ENCODE measurements at regions not wholly inside any gene's neighbourhood (a gene's known extent, or its start where the extent isn't known, plus 50 kb on each side); places are given as distances from the start of the nearest gene placed in this dataset.

GRCh38 chr4:92184566-92184965 is 119.2 kb upstream of the GRID2 start:
- H3K27ac ChIP-seq (ENCODE audit: low read length), result no peak overlapping the region
- H3K36me3 ChIP-seq (ENCODE audit: control insufficient read depth, insufficient read depth, low read length), result no peaks in the 10 kb centered on the region
- WGBS (ENCODE audit: insufficient coverage), result no CpG with 5 or more reads among the region's 2 CpGs
- no peak overlapping the region for H3K4me3 ChIP-seq (ENCODE audit: low read length)
- DNase-seq, result peak; percentile 82
- H3K4me1 ChIP-seq (ENCODE audit: control insufficient read depth, insufficient read depth, low read length), result no peaks in the 10 kb centered on the region
- no peaks in the 10 kb centered on the region for H3K27me3 ChIP-seq (ENCODE audit: control insufficient read depth, insufficient read depth, low read length)
- no peaks in the 10 kb centered on the region for H3K9me3 ChIP-seq (replicated peaks; ENCODE audit: control insufficient read depth, low read depth, low read length)

- H3K9me3 ChIP-seq (replicated peaks; ENCODE audit: control insufficient read depth, low read depth, low read length), result no peaks in the 10 kb centered on the region
- no peaks in the 10 kb centered on the region for H3K27me3 ChIP-seq (ENCODE audit: control insufficient read depth, insufficient read depth, low read length)
- no peak overlapping the region for H3K27ac ChIP-seq (ENCODE audit: low read length)
- no peaks in the 10 kb centered on the region for H3K4me1 ChIP-seq (ENCODE audit: control insufficient read depth, insufficient read depth, low read length)
- no peak for DNase-seq
- WGBS (ENCODE audit: insufficient coverage), result no CpG with 5 or more reads among the region's 2 CpGs
- no peaks in the 10 kb centered on the region for H3K36me3 ChIP-seq (ENCODE audit: control insufficient read depth, insufficient read depth, low read length)
- no peak overlapping the region for H3K4me3 ChIP-seq (ENCODE audit: low read length)
These were observed 117.5 kb upstream of the GRID2 start for GRCh38 chr4:92186239-92186638.

- Histone ChIP-seq H3K36me3 (ENCODE audit: control insufficient read depth, insufficient read depth, low read length) (no peaks in the 10 kb centered on the region), H3K27me3 (ENCODE audit: control insufficient read depth, insufficient read depth, low read length) (no peaks in the 10 kb centered on the region), H3K27ac (ENCODE audit: low read length) (no peak overlapping the region), H3K4me1 (ENCODE audit: control insufficient read depth, insufficient read depth, low read length) (no peaks in the 10 kb centered on the region), H3K4me3 (ENCODE audit: low read length) (no peak overlapping the region), H3K9me3 (replicated peaks; ENCODE audit: control insufficient read depth, low read depth, low read length) (no peaks in the 10 kb centered on the region)
- DNase-seq, result peak; percentile 10
These were observed 114.6 kb upstream of the GRID2 start for GRCh38 chr4:92189146-92189545.

GRCh38 chr4:92198711-92199110 is 105.1 kb upstream of the GRID2 start:
- peak; percentile 3 for DNase-seq
- H3K27ac ChIP-seq (ENCODE audit: low read length), result no peak overlapping the region
- no peaks in the 10 kb centered on the region for H3K4me1 ChIP-seq (ENCODE audit: control insufficient read depth, insufficient read depth, low read length)
- no peaks in the 10 kb centered on the region for H3K9me3 ChIP-seq (replicated peaks; ENCODE audit: control insufficient read depth, low read depth, low read length)
- WGBS (ENCODE audit: insufficient coverage), result no CpG with 5 or more reads among the region's 4 CpGs
- H3K36me3 ChIP-seq (ENCODE audit: control insufficient read depth, insufficient read depth, low read length), result no peaks in the 10 kb centered on the region
- H3K4me3 ChIP-seq (ENCODE audit: low read length), result no peak overlapping the region
- H3K27me3 ChIP-seq (ENCODE audit: control insufficient read depth, insufficient read depth, low read length), result no peaks in the 10 kb centered on the region

GRCh38 chr4:92199135-92199534 is 104.6 kb upstream of the GRID2 start:
- no peaks in the 10 kb centered on the region for H3K4me1 ChIP-seq (ENCODE audit: control insufficient read depth, insufficient read depth, low read length)
- no peaks in the 10 kb centered on the region for H3K9me3 ChIP-seq (replicated peaks; ENCODE audit: control insufficient read depth, low read depth, low read length)
- no peaks in the 10 kb centered on the region for H3K36me3 ChIP-seq (ENCODE audit: control insufficient read depth, insufficient read depth, low read length)
- H3K27me3 ChIP-seq (ENCODE audit: control insufficient read depth, insufficient read depth, low read length), result no peaks in the 10 kb centered on the region
- DNase-seq, result no peak
- no CpG with 5 or more reads among the region's 2 CpGs for WGBS (ENCODE audit: insufficient coverage)
- H3K27ac ChIP-seq (ENCODE audit: low read length), result no peak overlapping the region
- no peak overlapping the region for H3K4me3 ChIP-seq (ENCODE audit: low read length)

GRCh38 chr4:92210906-92211305 is 92.9 kb upstream of the GRID2 start:
- Histone ChIP-seq H3K27me3 (ENCODE audit: control insufficient read depth, insufficient read depth, low read length) (no peaks in the 10 kb centered on the region), H3K4me3 (ENCODE audit: low read length) (no peak overlapping the region), H3K36me3 (ENCODE audit: control insufficient read depth, insufficient read depth, low read length) (no peaks in the 10 kb centered on the region), H3K9me3 (replicated peaks; ENCODE audit: control insufficient read depth, low read depth, low read length) (no peaks in the 10 kb centered on the region), H3K27ac (ENCODE audit: low read length) (no peak overlapping the region), H3K4me1 (ENCODE audit: control insufficient read depth, insufficient read depth, low read length) (no peaks in the 10 kb centered on the region)
- DNase-seq, result no peak
- 87% methylated on average over 7 of the region's 7 CpGs for WGBS (ENCODE audit: insufficient coverage)

GRCh38 chr4:92215476-92215875 is 88.3 kb upstream of the GRID2 start:
- no peaks in the 10 kb centered on the region for H3K27me3 ChIP-seq (ENCODE audit: control insufficient read depth, insufficient read depth, low read length)
- H3K9me3 ChIP-seq (replicated peaks; ENCODE audit: control insufficient read depth, low read depth, low read length), result peaks cover 4% of the 10 kb centered on the region
- 94% methylated on average over 2 of the region's 4 CpGs for WGBS (ENCODE audit: insufficient coverage)
- DNase-seq, result no peak
- H3K27ac ChIP-seq (ENCODE audit: low read length), result no peak overlapping the region
- no peaks in the 10 kb centered on the region for H3K4me1 ChIP-seq (ENCODE audit: control insufficient read depth, insufficient read depth, low read length)
- no peaks in the 10 kb centered on the region for H3K36me3 ChIP-seq (ENCODE audit: control insufficient read depth, insufficient read depth, low read length)
- no peak overlapping the region for H3K4me3 ChIP-seq (ENCODE audit: low read length)

GRCh38 chr4:92231511-92231910 is 72.3 kb upstream of the GRID2 start:
- no peaks in the 10 kb centered on the region for H3K36me3 ChIP-seq (ENCODE audit: control insufficient read depth, insufficient read depth, low read length)
- no peaks in the 10 kb centered on the region for H3K27me3 ChIP-seq (ENCODE audit: control insufficient read depth, insufficient read depth, low read length)
- H3K27ac ChIP-seq (ENCODE audit: low read length), result no peak overlapping the region
- no peak overlapping the region for H3K4me3 ChIP-seq (ENCODE audit: low read length)
- H3K9me3 ChIP-seq (replicated peaks; ENCODE audit: control insufficient read depth, low read depth, low read length), result no peaks in the 10 kb centered on the region
- H3K4me1 ChIP-seq (ENCODE audit: control insufficient read depth, insufficient read depth, low read length), result no peaks in the 10 kb centered on the region
- WGBS (ENCODE audit: insufficient coverage), result no CpG with 5 or more reads among the region's 1 CpG
- no peak for DNase-seq

- H3K9me3 ChIP-seq (replicated peaks; ENCODE audit: control insufficient read depth, low read depth, low read length), result no peaks in the 10 kb centered on the region
- H3K4me3 ChIP-seq (ENCODE audit: low read length), result no peak overlapping the region
- no peaks in the 10 kb centered on the region for H3K36me3 ChIP-seq (ENCODE audit: control insufficient read depth, insufficient read depth, low read length)
- H3K27me3 ChIP-seq (ENCODE audit: control insufficient read depth, insufficient read depth, low read length), result no peaks in the 10 kb centered on the region
- no peak overlapping the region for H3K27ac ChIP-seq (ENCODE audit: low read length)
- H3K4me1 ChIP-seq (ENCODE audit: control insufficient read depth, insufficient read depth, low read length), result no peaks in the 10 kb centered on the region
- DNase-seq, result no peak
These were observed 71.2 kb upstream of the GRID2 start for GRCh38 chr4:92232566-92232965.

- no peak overlapping the region for H3K4me3 ChIP-seq (ENCODE audit: low read length)
- DNase-seq, result peak; percentile 47
- H3K9me3 ChIP-seq (replicated peaks; ENCODE audit: control insufficient read depth, low read depth, low read length), result peaks cover 3% of the 10 kb centered on the region
- WGBS (ENCODE audit: insufficient coverage), result no CpG with 5 or more reads among the region's 4 CpGs
- H3K27ac ChIP-seq (ENCODE audit: low read length), result no peak overlapping the region
- no peaks in the 10 kb centered on the region for H3K36me3 ChIP-seq (ENCODE audit: control insufficient read depth, insufficient read depth, low read length)
- H3K27me3 ChIP-seq (ENCODE audit: control insufficient read depth, insufficient read depth, low read length), result no peaks in the 10 kb centered on the region
- no peaks in the 10 kb centered on the region for H3K4me1 ChIP-seq (ENCODE audit: control insufficient read depth, insufficient read depth, low read length)
These were observed 69.2 kb upstream of the GRID2 start for GRCh38 chr4:92234393-92235176.

- no peaks in the 10 kb centered on the region for H3K4me1 ChIP-seq (ENCODE audit: control insufficient read depth, insufficient read depth, low read length)
- H3K36me3 ChIP-seq (ENCODE audit: control insufficient read depth, insufficient read depth, low read length), result no peaks in the 10 kb centered on the region
- peak; percentile 47 for DNase-seq
- no peak overlapping the region for H3K27ac ChIP-seq (ENCODE audit: low read length)
- H3K4me3 ChIP-seq (ENCODE audit: low read length), result no peak overlapping the region
- H3K27me3 ChIP-seq (ENCODE audit: control insufficient read depth, insufficient read depth, low read length), result no peaks in the 10 kb centered on the region
- no CpG with 5 or more reads among the region's 2 CpGs for WGBS (ENCODE audit: insufficient coverage)
- H3K9me3 ChIP-seq (replicated peaks; ENCODE audit: control insufficient read depth, low read depth, low read length), result peaks cover 4% of the 10 kb centered on the region
These were observed 68.0 kb upstream of the GRID2 start for GRCh38 chr4:92235731-92236130.

All from muscle of leg (tissue), 3 donors.